Panc1 (cell line): ENCODE measurements at regions not wholly inside any gene's neighbourhood (a gene's known extent, or its start where the extent isn't known, plus 50 kb on each side); places are given as distances from the start of the nearest gene placed in this dataset.

Experiments
- ATAC-seq: fragments of 200-7000 bp; cut with Tn5 transposase; 2 replicates; pipeline ENCODE4 v1.9.1; 2020; ENCODE audit warnings: mild to moderate bottlenecking, moderate library complexity
- BruUV-seq: library from RNA; stranded (reverse); fragments of 400-500 nt; replicated peaks from 2 replicates; lab custom pipeline; 2021; lab: Mats Ljungman, UMichigan
- CTCF ChIA-PET: fragments of 300-600 bp; sonication (Branson Sonifier 250); formaldehyde crosslinking; loops from one replicate; lab custom pipeline; 2022; ENCODE audit warnings: antibody characterized with exemption; lab: Charles Lee
- POLR2A ChIA-PET: fragments of 300-600 bp; sonication (Branson Sonifier 250); formaldehyde crosslinking; loops from one replicate; lab custom pipeline; 2022; ENCODE audit warnings: antibody characterized with exemption; lab: Charles Lee
- DNase-seq: peaks from one replicate; pipeline ENCODE4 v3.0.0-alpha.2; 2010; ENCODE audit warnings: low read depth, low spot score
- H3K27ac ChIP-seq: 2 replicates; pipeline ENCODE4 v1.5.1; 2011; ENCODE audit warnings: mild to moderate bottlenecking, low read length, inconsistent platforms
- H3K27me3 ChIP-seq: fragments of 200-500 bp; sonication (Bioruptor generic); 2 replicates; pipeline ENCODE4 v1.6.0; 2014; ENCODE audit warnings: low read length, inconsistent platforms; ENCODE audit not compliant: control insufficient read depth, insufficient read depth
- H3K36me3 ChIP-seq: fragments of 200-500 bp; sonication (Bioruptor generic); 2 replicates; pipeline ENCODE4 v1.5.1; 2014; ENCODE audit warnings: inconsistent platforms, mild to moderate bottlenecking, low read length, moderate library complexity; ENCODE audit not compliant: control insufficient read depth, insufficient read depth
- H3K4me1 ChIP-seq: 2 replicates; pipeline ENCODE4 v1.5.1; 2011; ENCODE audit warnings: inconsistent platforms, mild to moderate bottlenecking, low read length, moderate library complexity; ENCODE audit not compliant: control insufficient read depth, insufficient read depth
- H3K4me3 ChIP-seq, 2 experiments: 2 replicates each; pipeline ENCODE4 v1.5.1; 2011 to 2012; ENCODE audit warnings: low read depth in 2 of 2, low read length in 2 of 2, mild to moderate bottlenecking in 2 of 2, inconsistent platforms in 1 of 2, moderate library complexity in 1 of 2
- H3K9me3 ChIP-seq: fragments of 200-500 bp; sonication (Bioruptor generic); 2 replicates; pipeline ENCODE4 v1.5.1; 2014; ENCODE audit warnings: low read depth, mild to moderate bottlenecking, inconsistent platforms, low read length, moderate library complexity; ENCODE audit not compliant: control insufficient read depth, insufficient read depth
- CTCF ChIP-seq: fragments of 450-650 bp; IDR thresholded peaks from 2 replicates; pipeline ENCODE4 v1.5.1; 2017; ENCODE audit warnings: mild to moderate bottlenecking
- POLR2AphosphoS5 ChIP-seq: IDR thresholded peaks from 2 replicates; pipeline ENCODE4 v1.6.1; 2012; ENCODE audit warnings: mild to moderate bottlenecking, low read depth, low read length, moderate library complexity
- REST ChIP-seq, 2 experiments: IDR thresholded peaks; 2 replicates each; pipeline ENCODE4 v1.6.1; 2011 to 2012; ENCODE audit warnings: low read depth in 2 of 2, control low read depth in 1 of 2, low read length in 1 of 2, mild to moderate bottlenecking in 1 of 2, moderate library complexity in 1 of 2; ENCODE audit not compliant: insufficient read depth in 1 of 2
- SIN3A ChIP-seq: IDR thresholded peaks from 2 replicates; pipeline ENCODE4 v1.6.1; 2012; ENCODE audit warnings: low read depth, mild to moderate bottlenecking, low read length, moderate library complexity, borderline replicate concordance; ENCODE audit not compliant: insufficient read depth
- TCF7L2 ChIP-seq: IDR thresholded peaks from 2 replicates; pipeline ENCODE4 v1.6.1; 2011; ENCODE audit warnings: mild to moderate bottlenecking, low read depth, low read length, inconsistent platforms
- in situ Hi-C: cut with HindIII; loops from 2 replicates; pipeline ENCODE4 v1.10.0; 2016; ENCODE audit warnings: low sequenced_read_pairs, low pct_unique_long_range_greater_than_20kb
- intact Hi-C: fragments of 100-400 bp; cut with micrococcal nuclease; formaldehyde crosslinking; loops from one replicate; pipeline ENCODE4 v1.10.0; 2022; ENCODE audit not compliant: unreplicated experiment

GRCh38 chr7:46557295-46557711 lies 636.2 kb upstream of the IGFBP3 start:
- POLR2A ChIA-PET: no interaction called here
- intact Hi-C loops: no loop called here
- no peak overlapping the region for H3K27ac ChIP-seq

GRCh38 chr7:46554688-46555422 lies 633.8 kb upstream of the IGFBP3 start:
- Histone ChIP-seq H3K4me1 (no peaks in the 10 kb centered on the region; the same call in 1 of the 2 replicates), H3K27ac (no peak overlapping the region), H3K4me3 (no peak overlapping the region), H3K9me3 (no peaks in the 10 kb centered on the region), H3K36me3 (no peaks in the 10 kb centered on the region), H3K27me3 (no peaks in the 10 kb centered on the region)
- DNase-seq (no peak), ATAC-seq (no peak)
- ChIA-PET CTCF (no interaction called here), POLR2A (no interaction called here)
- intact Hi-C loops: no loop called here
- in situ Hi-C loops: no loop called here
- no TSS peak for BruUV-seq
- TF ChIP-seq REST (IDR thresholded peaks at IDR 0.05; ENCODE audit: insufficient read depth in 1 of 2, low read depth in 2 of 2, low read length in 1 of 2) (no peak), POLR2AphosphoS5 (no peak), CTCF (no peak), TCF7L2 (no peak), SIN3A (no peak)

More at GRCh38 chr7:46557295-46557711, 636.2 kb upstream of the IGFBP3 start:
- no peaks in the 10 kb centered on the region for H3K36me3 ChIP-seq
- DNase-seq (no peak), ATAC-seq (no peak)
- H3K27me3 ChIP-seq: no peaks in the 10 kb centered on the region
- H3K4me3 ChIP-seq: no peak overlapping the region
- no peaks in the 10 kb centered on the region; the same call in 1 of the 2 replicates for H3K4me1 ChIP-seq
- CTCF ChIA-PET: no interaction called here
- in situ Hi-C loops: no loop called here
- H3K9me3 ChIP-seq: no peaks in the 10 kb centered on the region
- TF ChIP-seq SIN3A (no peak), CTCF (no peak), POLR2AphosphoS5 (no peak), TCF7L2 (no peak), REST (IDR thresholded peaks at IDR 0.05; ENCODE audit: insufficient read depth in 1 of 2, low read depth in 2 of 2, low read length in 1 of 2) (no peak)
- BruUV-seq: no TSS peak
